HT-29 (cell line): ENCODE measurements at regions not wholly inside any gene's neighbourhood (a gene's known extent, or its start where the extent isn't known, plus 50 kb on each side); places are given as distances from the start of the nearest gene placed in this dataset.
"Not testable (repeated sequence)": the region's sequence is repeated elsewhere in the genome, so short reads cannot be mapped to it uniquely, and the experiment has no call there.

Source experiments
- DNase-seq: peaks from one replicate; pipeline ENCODE4 v3.0.0-alpha.2; 2015; ENCODE audit warnings: low spot score

DNA sequence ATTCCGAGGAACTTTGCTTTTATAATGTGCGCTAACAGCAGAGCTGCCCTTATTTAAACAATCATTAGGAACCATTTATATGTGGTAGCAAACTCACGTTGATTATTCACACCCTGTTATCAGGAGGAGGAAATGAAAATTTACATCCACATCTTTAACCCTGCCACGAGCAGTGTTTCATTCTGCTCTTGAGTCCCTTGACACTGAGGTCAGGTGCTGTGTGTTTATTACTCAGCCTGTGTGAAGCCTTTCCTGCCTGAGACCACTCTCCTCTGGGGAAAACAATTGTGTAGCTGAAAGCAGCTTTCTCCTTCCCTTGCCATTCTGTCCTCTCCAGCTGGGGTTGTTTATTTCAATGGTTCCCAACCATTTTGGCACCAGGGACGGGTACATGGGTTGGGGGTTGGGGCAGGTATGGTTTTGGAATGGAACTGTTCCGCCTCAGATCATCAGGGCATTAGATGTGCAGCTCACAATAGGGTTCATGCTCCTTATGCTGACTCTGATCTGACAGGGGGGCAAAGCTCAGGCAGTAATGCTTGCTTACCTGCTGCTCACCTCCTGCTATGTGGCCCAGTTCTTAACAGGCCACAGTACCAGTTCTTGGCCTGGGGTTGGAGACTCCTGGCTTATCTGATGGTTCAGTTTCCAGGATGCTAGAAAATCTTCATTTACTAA lies 651.1 kb downstream of the TDRD15 start:
- no peak for DNase-seq

DNA sequence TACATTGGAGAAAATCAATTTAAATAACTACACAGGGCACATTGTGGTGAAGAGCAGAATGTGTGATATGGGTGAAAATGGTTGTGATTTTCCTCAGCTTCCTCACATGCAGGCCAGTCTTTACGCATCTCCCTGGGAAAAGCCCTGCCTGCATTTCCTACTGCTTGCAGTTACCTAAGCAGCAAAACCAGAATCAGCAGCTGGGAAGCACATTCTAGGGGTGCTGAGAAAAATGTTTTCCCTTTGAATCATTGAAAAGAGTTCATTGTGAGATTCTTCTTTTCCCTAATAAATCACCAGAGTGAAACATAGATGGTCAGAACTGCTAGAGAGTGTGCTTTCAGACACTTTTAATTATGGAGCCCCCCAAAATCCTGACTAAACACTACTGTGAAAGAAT lies 656.0 kb downstream of the TDRD15 start:
- DNase-seq = no peak

GRCh38 chr2:21781962-21782361 lies 658.2 kb downstream of the TDRD15 start:
- no peak for DNase-seq

- no peak for DNase-seq
Measured at GRCh38 chr2:21782866-21783265, 659.1 kb downstream of the TDRD15 start.

DNA sequence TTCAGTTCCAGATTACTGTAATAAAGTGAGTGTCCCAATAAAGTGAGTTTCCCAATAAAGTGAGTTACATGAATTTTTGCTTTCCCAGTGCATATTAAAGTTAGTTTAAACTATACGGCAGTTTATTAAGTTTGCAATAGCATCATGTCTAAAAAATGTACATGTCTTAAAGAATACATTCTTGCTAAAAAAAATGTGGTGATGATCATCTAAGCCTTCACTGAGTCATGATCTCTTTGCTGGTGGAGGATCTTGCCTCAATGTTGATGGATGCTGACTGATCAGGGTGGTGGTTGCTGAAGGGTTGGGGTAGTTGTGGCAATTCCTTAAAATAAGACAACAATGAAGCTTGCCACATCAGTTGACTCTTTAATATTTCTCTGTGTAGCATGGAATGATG lies 664.2 kb downstream of the TDRD15 start:
- DNase-seq = no peak

- not testable (repeated sequence) for DNase-seq
Measured at GRCh38 chr2:21790311-21790710, 666.5 kb downstream of the TDRD15 start.

DNA sequence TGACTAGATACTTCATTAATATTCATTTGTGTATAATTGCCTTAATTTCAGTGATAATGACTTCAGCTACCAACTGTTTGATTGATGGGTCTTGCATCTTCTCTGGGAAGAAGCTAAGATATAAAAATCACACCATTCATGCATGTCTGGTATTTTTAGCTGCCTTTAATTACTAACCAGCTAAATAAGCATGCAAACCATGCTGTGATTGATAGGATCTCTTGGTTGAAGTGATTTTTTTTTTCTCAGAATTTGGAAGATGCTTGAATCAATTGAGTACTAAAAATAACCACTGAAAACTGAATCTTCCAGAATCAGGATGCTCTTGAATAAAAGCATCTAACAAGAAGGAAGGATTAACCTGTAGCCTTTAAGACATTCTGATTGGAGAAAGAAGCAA lies 668.8 kb downstream of the TDRD15 start:
- no peak for DNase-seq

- no peak for DNase-seq
Measured at GRCh38 chr2:21793461-21793860, 669.7 kb downstream of the TDRD15 start.

- DNase-seq = no peak
Measured at GRCh38 chr2:21794611-21795010, 670.8 kb downstream of the TDRD15 start.

DNA sequence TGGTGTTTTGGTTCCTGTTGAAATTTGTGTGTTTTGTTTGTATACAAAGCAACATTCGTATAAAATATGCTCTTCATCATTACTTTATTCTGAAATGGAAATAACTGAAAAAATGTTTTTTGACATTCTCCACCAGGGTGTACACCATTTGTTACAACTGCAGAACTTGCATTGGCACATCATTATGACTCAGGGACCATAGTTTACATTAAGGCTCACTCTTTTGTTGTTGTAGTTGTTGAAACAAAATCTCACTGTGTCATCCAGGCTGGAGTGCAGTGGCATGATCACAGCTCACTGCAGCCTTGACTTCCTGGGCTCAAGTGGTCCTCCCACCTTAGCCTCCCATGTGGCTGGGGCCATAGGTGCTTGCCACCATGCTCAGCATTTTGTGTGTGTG lies 676.6 kb downstream of the TDRD15 start:
- DNase-seq = no peak

GRCh38 chr2:21803550-21803949 lies 679.8 kb downstream of the TDRD15 start:
- DNase-seq = no peak

DNA sequence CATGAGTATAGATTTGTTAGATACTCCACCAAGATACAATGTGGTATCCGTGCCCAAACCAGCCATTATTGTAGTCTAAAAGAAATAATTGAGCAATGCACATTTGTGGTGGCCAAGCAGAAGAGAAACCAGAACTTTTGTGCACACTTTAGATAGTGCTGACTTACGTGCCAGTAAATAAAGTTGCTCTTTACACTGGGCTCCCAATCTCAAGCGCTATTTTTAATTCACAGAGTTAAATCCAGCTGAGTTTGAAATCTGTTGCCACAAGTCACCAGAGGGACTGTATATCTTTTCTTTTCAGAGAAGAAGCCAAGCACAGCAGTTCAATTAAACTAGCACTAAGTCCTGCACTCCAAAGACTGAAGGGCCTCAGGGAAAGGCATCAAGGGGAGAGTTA lies 680.4 kb downstream of the TDRD15 start:
- DNase-seq = no peak

DNA sequence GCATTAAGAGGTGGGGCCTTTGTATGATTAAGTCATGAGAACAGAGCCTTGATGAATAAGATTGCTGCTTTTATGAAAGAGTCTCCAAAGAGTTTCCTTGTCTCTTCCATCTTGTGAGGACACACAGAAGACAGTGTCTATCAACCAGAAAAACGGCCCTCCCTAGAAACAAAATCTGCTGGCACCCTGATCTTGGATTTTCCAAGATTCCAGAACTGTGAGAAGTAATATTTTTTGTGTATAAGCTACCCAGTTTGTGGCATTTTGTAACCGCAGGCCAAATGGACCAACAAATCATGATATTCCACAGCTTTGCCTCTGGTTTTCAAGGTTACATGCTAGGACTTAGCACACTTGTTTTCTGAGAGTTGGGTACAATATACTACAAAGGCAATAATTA lies 687.8 kb downstream of the TDRD15 start:
- DNase-seq = no peak

DNA sequence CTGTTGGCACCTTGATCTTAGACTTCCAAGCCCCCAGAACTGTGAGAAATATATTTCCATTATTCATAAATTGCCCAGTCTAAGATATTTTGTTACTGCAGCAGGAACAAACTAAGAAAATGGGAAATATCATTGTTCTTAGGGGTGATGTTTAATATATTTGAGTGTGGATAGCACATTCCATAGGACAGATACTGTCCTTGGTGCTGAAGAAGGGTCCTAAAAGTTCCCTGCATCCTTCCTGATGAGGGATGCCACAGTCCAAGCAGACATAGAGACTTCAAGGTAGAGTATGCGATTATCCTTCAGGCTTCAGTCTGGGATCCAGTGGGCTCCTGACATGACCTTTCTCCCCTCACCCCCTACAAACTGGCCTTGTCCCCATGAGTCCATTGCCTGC lies 689.0 kb downstream of the TDRD15 start:
- DNase-seq = no peak

GRCh38 chr2:21814588-21815149 lies 690.9 kb downstream of the TDRD15 start:
- no peak for DNase-seq

- no peak for DNase-seq
Measured at GRCh38 chr2:21818212-21818795, 694.5 kb downstream of the TDRD15 start.

DNA sequence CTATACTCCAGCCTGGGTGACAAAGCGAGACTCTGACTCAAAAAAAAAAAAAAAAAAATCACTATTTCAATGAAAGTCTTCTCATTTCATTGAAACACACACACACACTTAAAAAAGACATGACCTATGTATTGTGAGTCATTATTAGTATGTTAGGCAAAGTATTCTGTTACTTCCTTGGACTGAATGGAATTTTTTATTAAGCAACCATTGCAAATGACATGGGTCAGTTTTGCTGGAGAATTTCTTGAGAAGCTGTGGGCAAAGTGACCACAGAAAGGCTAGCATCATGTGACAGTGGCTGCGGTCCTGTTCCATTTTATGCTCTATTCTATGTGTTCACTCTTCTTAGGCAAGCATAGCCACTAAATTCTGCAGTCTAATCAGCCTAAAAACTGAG lies 695.7 kb downstream of the TDRD15 start:
- DNase-seq = no peak

DNA sequence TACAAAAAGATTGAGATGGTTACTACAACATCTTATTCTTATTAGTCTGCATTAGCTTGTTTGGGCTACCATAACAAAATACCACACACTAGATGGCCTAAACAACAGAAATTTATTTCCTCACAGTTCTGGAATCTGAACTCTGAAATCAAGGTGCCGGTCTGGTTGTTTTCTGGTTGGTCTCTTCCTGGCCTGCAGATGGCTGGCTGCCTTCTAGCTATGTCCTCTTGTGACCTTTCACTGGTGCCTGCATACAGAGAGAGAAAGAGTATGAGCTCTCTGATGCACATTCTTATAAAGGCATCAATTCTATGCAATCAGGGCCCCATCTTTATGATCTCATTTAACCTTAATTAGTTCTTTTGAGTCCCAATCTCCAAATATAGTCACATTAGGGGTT lies 696.5 kb downstream of the TDRD15 start:
- DNase-seq = no peak

DNA sequence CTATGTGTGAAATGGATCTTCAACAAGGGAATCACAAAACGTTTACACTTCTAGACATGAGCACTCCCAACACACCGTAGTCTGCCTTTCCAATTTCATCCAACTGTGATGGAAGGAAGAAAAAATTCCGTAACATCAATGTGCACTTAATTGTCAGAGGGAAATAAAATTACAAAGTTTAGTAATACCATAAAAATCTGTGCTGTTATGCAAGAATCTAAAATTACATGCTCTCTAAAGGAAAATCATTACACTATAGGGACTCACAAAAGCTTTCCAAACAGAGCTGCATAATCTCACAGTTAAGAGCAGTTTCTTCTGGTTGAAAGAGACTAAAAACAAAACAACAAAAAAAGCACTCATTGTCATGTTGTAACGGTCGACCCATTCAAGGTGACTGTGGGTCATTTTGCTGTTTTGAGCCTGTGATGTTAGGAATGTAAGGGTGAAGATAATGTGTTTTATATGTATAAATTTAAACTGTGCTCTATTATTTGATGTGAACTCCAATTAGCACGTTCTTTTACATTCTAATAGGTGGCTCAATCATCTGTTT lies 698.0 kb downstream of the TDRD15 start:
- no peak for DNase-seq

GRCh38 chr2:21822505-21822904 lies 698.7 kb downstream of the TDRD15 start:
- DNase-seq = no peak

DNA sequence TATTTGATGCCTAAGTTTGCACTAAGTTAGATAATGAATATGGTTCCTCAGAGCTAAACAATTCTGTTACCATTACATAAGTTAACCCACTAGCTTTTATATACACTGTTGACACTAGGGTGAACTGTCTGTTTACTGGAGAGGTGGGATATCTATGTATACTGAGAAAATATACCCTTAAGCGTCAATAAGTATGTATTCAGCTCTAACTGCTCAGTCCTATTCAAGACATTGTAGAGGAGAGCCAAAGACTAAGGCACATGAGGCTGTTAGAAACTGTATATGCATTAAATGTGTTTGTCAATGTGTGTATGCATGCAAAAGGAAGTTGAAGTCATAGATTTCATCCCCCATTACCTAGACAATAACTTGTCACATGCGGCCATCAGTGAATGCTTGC lies 710.0 kb downstream of the TDRD15 start:
- DNase-seq = no peak

GRCh38 chr2:21836261-21836660 lies 712.5 kb downstream of the TDRD15 start:
- DNase-seq = no peak

GRCh38 chr2:21836719-21837118 lies 713.0 kb downstream of the TDRD15 start:
- DNase-seq = no peak
